ENCODE measurements at regions not wholly inside any gene's neighbourhood (a gene's known extent, or its start where the extent isn't known, plus 50 kb on each side); places are given as distances from the start of the nearest gene placed in this dataset.

DNA sequence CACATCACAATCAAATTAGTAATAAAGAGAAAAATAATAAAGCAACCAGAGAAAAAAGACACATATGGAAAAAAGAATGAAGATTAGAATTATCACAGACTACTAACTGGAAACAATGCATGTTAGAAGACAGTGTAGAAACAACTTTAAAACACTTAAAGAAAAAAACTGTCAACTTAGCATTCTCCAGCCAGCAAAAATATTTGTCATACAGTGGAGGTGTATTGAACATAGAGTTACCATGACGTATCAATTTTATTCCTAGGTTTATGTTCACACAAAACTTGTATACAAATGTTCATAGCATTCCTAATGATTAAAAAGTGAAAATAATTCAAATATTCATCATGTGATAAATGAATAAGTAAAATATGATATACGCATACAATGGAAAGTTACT is 61.5 kb upstream of the ADAM23 start:
- no peaks in the 10 kb centered on the region for H3K36me3 ChIP-seq (ENCODE audit: control insufficient read depth in 2 of 2, extremely low read depth in 1 of 2, insufficient read depth in 2 of 2, low read length in 2 of 2)
- TF ChIP-seq, protein P1, sequence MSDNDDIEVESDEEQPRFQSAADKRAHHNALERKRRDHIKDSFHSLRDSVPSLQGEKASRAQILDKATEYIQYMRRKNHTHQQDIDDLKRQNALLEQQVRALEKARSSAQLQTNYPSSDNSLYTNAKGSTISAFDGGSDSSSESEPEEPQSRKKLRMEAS (IDR thresholded peaks at IDR 0.05; ENCODE audit: insufficient read depth, insufficient read length): no peak
- no peak for TF ChIP-seq POLR2A (IDR thresholded peaks at IDR 0.05; ENCODE audit: low read depth, low read length)
- no peak for TF ChIP-seq FOS (IDR thresholded peaks at IDR 0.05; ENCODE audit: borderline replicate concordance, insufficient read depth, low read length)
- TF ChIP-seq, protein P2, sequence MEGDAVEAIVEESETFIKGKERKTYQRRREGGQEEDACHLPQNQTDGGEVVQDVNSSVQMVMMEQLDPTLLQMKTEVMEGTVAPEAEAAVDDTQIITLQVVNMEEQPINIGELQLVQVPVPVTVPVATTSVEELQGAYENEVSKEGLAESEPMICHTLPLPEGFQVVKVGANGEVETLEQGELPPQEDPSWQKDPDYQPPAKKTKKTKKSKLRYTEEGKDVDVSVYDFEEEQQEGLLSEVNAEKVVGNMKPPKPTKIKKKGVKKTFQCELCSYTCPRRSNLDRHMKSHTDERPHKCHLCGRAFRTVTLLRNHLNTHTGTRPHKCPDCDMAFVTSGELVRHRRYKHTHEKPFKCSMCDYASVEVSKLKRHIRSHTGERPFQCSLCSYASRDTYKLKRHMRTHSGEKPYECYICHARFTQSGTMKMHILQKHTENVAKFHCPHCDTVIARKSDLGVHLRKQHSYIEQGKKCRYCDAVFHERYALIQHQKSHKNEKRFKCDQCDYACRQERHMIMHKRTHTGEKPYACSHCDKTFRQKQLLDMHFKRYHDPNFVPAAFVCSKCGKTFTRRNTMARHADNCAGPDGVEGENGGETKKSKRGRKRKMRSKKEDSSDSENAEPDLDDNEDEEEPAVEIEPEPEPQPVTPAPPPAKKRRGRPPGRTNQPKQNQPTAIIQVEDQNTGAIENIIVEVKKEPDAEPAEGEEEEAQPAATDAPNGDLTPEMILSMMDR (IDR thresholded peaks at IDR 0.05; ENCODE audit: extremely low read depth in 1 of 2, insufficient read depth in 1 of 2, low read depth in 1 of 2, low read length in 2 of 2): no peak
- no peak for TF ChIP-seq EZH2 (IDR thresholded peaks at IDR 0.05; ENCODE audit: borderline replicate concordance, low read depth, low read length, severe bottlenecking)
- no peak for TF ChIP-seq POLR2AphosphoS5 (IDR thresholded peaks at IDR 0.05; ENCODE audit: insufficient read depth, low read depth, low read length)
- no peak for TF ChIP-seq JUN (IDR thresholded peaks at IDR 0.05; ENCODE audit: borderline replicate concordance, insufficient read depth, insufficient read length, low read depth)
- no peak for TF ChIP-seq MYC (IDR thresholded peaks at IDR 0.05; ENCODE audit: low read depth, low read length)
- TF ChIP-seq GATA2 (IDR thresholded peaks at IDR 0.05; ENCODE audit: insufficient read depth, insufficient read length, low read depth, low read length): no peak
- intact Hi-C loops (cut with micrococcal nuclease) (no loop called here), dilution Hi-C loops (cut with MboI; ENCODE audit: extremely low pct_ligation_motif_present, low sequenced_read_pairs) (no loop called here)
- DNase-seq (ENCODE audit: low read depth, low spot score): no peak
- no peak overlapping the region for H2AFZ ChIP-seq (ENCODE audit: low read depth, low read length)
- CTCF ChIA-PET: no interaction called here
- no peak overlapping the region for H3K4me3 ChIP-seq (replicated peaks in 1 of 3; ENCODE audit: insufficient read depth in 1 of 3, low read depth in 1 of 3, low read length in 3 of 3)
- H3K79me2 ChIP-seq (ENCODE audit: control insufficient read depth, insufficient read depth, low read length): no peaks in the 10 kb centered on the region
- H4K20me1 ChIP-seq (replicated peaks; ENCODE audit: control insufficient read depth, extremely low read depth, insufficient read depth, low read length): no peaks in the 10 kb centered on the region
- H3K4me2 ChIP-seq (ENCODE audit: insufficient read depth, low read length): no peak overlapping the region
- POLR2A ChIA-PET: no interaction called here
- no peaks in the 10 kb centered on the region for H3K9me1 ChIP-seq (replicated peaks; ENCODE audit: control insufficient read depth, extremely low read depth, insufficient read depth, low read length)
- no peak overlapping the region for H3K9ac ChIP-seq (replicated peaks; ENCODE audit: extremely low read depth, insufficient read depth, low read length)
- peaks cover 0 to 6% of the 10 kb centered on the region in 2 experiments for H3K27me3 ChIP-seq (ENCODE audit: control insufficient read depth in 2 of 2, insufficient read depth in 2 of 2, low read length in 2 of 2)
- no TSS peak for BruUV-seq (replicated peaks)
- no peak overlapping the region for H3K27ac ChIP-seq (ENCODE audit: insufficient read depth, low read depth, low read length)
- H3K4me1 ChIP-seq (ENCODE audit: control insufficient read depth, extremely low read depth, insufficient read depth, low read length): no peaks in the 10 kb centered on the region
- no peak for FAIRE-seq
- no peaks in the 10 kb centered on the region for H3K9me3 ChIP-seq (replicated peaks; ENCODE audit: control insufficient read depth, insufficient read depth, low read length)

Measured in endothelial cell of umbilical vein (primary cell).